GM21737 (cell line): ENCODE measurements at regions not wholly inside any gene's neighbourhood (a gene's known extent, or its start where the extent isn't known, plus 50 kb on each side); places are given as distances from the start of the nearest gene placed in this dataset.
"Not testable (repeated sequence)": the region's sequence is repeated elsewhere in the genome, so short reads cannot be mapped to it uniquely, and the experiment has no call there.

Source experiments
- ATAC-seq: cut with Tn5 transposase; IDR thresholded peaks from one replicate; pipeline ENCODE4 v1.9.1; 2021; ENCODE audit warnings: mild to moderate bottlenecking, moderate library complexity; ENCODE audit not compliant: unreplicated experiment

GRCh38 chr4:53722110-53722509 is 130.8 kb upstream of the LNX1 start:
- no peak for ATAC-seq

GRCh38 chr4:53721263-53721662 is 130.0 kb upstream of the LNX1 start:
- no peak for ATAC-seq

GRCh38 chr4:53720776-53721175 is 129.5 kb upstream of the LNX1 start:
- no peak for ATAC-seq

- no peak for ATAC-seq
Measured at GRCh38 chr4:53717064-53717549, 125.8 kb upstream of the LNX1 start.

- no peak for ATAC-seq
Measured at GRCh38 chr4:53716471-53717063, 125.3 kb upstream of the LNX1 start.

GRCh38 chr4:53716011-53716410 is 124.7 kb upstream of the LNX1 start:
- ATAC-seq: no peak

- no peak for ATAC-seq
Measured at GRCh38 chr4:53714236-53715140, 123.2 kb upstream of the LNX1 start.

- ATAC-seq: no peak
Measured at GRCh38 chr4:53713767-53714166, 122.5 kb upstream of the LNX1 start.

- no peak for ATAC-seq
Measured at GRCh38 chr4:53713296-53713695, 122.0 kb upstream of the LNX1 start.

GRCh38 chr4:53712408-53713020 is 121.2 kb upstream of the LNX1 start:
- no peak for ATAC-seq

GRCh38 chr4:53711926-53712325 is 120.6 kb upstream of the LNX1 start:
- no peak for ATAC-seq

GRCh38 chr4:53709693-53710092 is 118.4 kb upstream of the LNX1 start:
- ATAC-seq: no peak

- no peak for ATAC-seq
Measured at GRCh38 chr4:53707491-53707890, 116.2 kb upstream of the LNX1 start.

GRCh38 chr4:53706422-53707032 is 115.2 kb upstream of the LNX1 start:
- ATAC-seq: peak; percentile 28

GRCh38 chr4:53705972-53706371 is 114.7 kb upstream of the LNX1 start:
- ATAC-seq: no peak

- no peak for ATAC-seq
Measured at GRCh38 chr4:53705151-53705764, 114.0 kb upstream of the LNX1 start.

GRCh38 chr4:53704329-53704728 is 113.0 kb upstream of the LNX1 start:
- ATAC-seq: no peak

GRCh38 chr4:53703267-53703655 is 112.0 kb upstream of the LNX1 start:
- ATAC-seq: no peak

- ATAC-seq: peak; percentile 76
Measured at GRCh38 chr4:53702334-53703266, 111.3 kb upstream of the LNX1 start.

- not testable (repeated sequence) for ATAC-seq
Measured at GRCh38 chr4:53701260-53701659, 110.0 kb upstream of the LNX1 start.
